Immature natural killer cell (primary cell): ENCODE measurements at regions not wholly inside any gene's neighbourhood (a gene's known extent, or its start where the extent isn't known, plus 50 kb on each side); places are given as distances from the start of the nearest gene placed in this dataset.

Experiments
- DNase-seq, 3 donors: peaks; one replicate each; pipeline ENCODE4 v3.0.0; 2022; ENCODE audit warnings: mixed read lengths in 1 of 3
- H3K27ac Mint-ChIP-seq, 6 donors: one replicate each; pipeline ENCODE4 v1.8.0; 2020; ENCODE audit warnings: mixed read lengths in 6 of 6, mild to moderate bottlenecking in 5 of 6, inconsistent platforms in 4 of 6, moderate library complexity in 3 of 6
- H3K27me3 Mint-ChIP-seq, 3 donors: one replicate each; pipeline ENCODE4 v1.8.0; 2020 to 2021; ENCODE audit warnings: low read depth in 3 of 3, mild to moderate bottlenecking in 3 of 3, mixed read lengths in 3 of 3, moderate library complexity in 3 of 3, inconsistent platforms in 1 of 3
- H3K36me3 Mint-ChIP-seq, 3 donors: one replicate each; pipeline ENCODE4 v1.8.0; 2020; ENCODE audit warnings: mixed read lengths in 3 of 3, inconsistent platforms in 2 of 3, mild to moderate bottlenecking in 2 of 3
- H3K4me1 Mint-ChIP-seq, 2 donors: one replicate each; pipeline ENCODE4 v1.8.0; 2020; ENCODE audit warnings: inconsistent platforms in 2 of 2, mild to moderate bottlenecking in 2 of 2, mixed read lengths in 2 of 2, moderate library complexity in 1 of 2
- H3K4me3 Mint-ChIP-seq, 5 donors: one replicate each; pipeline ENCODE4 v1.8.0; 2020; ENCODE audit warnings: mild to moderate bottlenecking in 5 of 5, mixed read lengths in 5 of 5, inconsistent platforms in 3 of 5, moderate library complexity in 3 of 5
- H3K9me3 Mint-ChIP-seq, 6 donors: one replicate each; pipeline ENCODE4 v1.8.0; 2020; ENCODE audit warnings: mild to moderate bottlenecking in 6 of 6, mixed read lengths in 6 of 6, inconsistent platforms in 4 of 6, moderate library complexity in 3 of 6

GRCh38 chr13:84377106-84377505 lies 494.8 kb upstream of the SLITRK1 start:
- Mint-ChIP-seq H3K9me3 (peaks cover 0 to 18% (median 8%) of the 10 kb centered on the region in 6 donors), H3K27me3 (peaks cover 0 to 7% (median 0%) of the 10 kb centered on the region in 3 donors), H3K36me3 (peaks cover 0 to 3% (median 0%) of the 10 kb centered on the region in 3 donors)

GRCh38 chr13:84366506-84366905 lies 484.2 kb upstream of the SLITRK1 start:
- Mint-ChIP-seq H3K9me3 (peaks cover 0 to 14% (median 5%) of the 10 kb centered on the region in 6 donors), H3K27ac (no peak overlapping the region), H3K4me1 (no peaks in the 10 kb centered on the region), H3K36me3 (no peaks in the 10 kb centered on the region), H3K27me3 (peaks cover 0 to 2% (median 0%) of the 10 kb centered on the region in 3 donors), H3K4me3 (no peak overlapping the region)
- no peak for DNase-seq

More at GRCh38 chr13:84377106-84377505, 494.8 kb upstream of the SLITRK1 start:
- Mint-ChIP-seq H3K27ac (no peak overlapping the region), H3K4me1 (no peaks in the 10 kb centered on the region), H3K4me3 (no peak overlapping the region)
- no peak for DNase-seq

GRCh38 chr13:84362777-84363176 lies 480.5 kb upstream of the SLITRK1 start:
- Mint-ChIP-seq H3K9me3 (peaks cover 0 to 14% (median 4%) of the 10 kb centered on the region in 6 donors), H3K27me3 (peaks cover 0 to 5% (median 0%) of the 10 kb centered on the region in 3 donors), H3K4me1 (no peaks in the 10 kb centered on the region), H3K27ac (no peak overlapping the region), H3K36me3 (no peaks in the 10 kb centered on the region), H3K4me3 (no peak overlapping the region)
- DNase-seq, result no peak

- no peaks in the 10 kb centered on the region for H3K4me1 Mint-ChIP-seq
- H3K4me3 Mint-ChIP-seq, result no peak overlapping the region
- DNase-seq, result no peak
- H3K27me3 Mint-ChIP-seq, result peaks cover 0 to 5% (median 0%) of the 10 kb centered on the region in 3 donors
- no peaks in the 10 kb centered on the region for H3K36me3 Mint-ChIP-seq
- no peak overlapping the region for H3K27ac Mint-ChIP-seq
- H3K9me3 Mint-ChIP-seq, result peaks cover 0 to 6% (median 1%) of the 10 kb centered on the region in 6 donors
Observed at GRCh38 chr13:84360822-84361221, 478.5 kb upstream of the SLITRK1 start.

- no peaks in the 10 kb centered on the region for H3K4me1 Mint-ChIP-seq
- no peaks in the 10 kb centered on the region for H3K36me3 Mint-ChIP-seq
- no peak for DNase-seq
Observed at GRCh38 chr13:84358601-84359000, 476.3 kb upstream of the SLITRK1 start.

GRCh38 chr13:84352946-84353345 lies 470.7 kb upstream of the SLITRK1 start:
- H3K36me3 Mint-ChIP-seq, result no peaks in the 10 kb centered on the region
- peaks cover 0 to 5% (median 2%) of the 10 kb centered on the region in 6 donors for H3K9me3 Mint-ChIP-seq
- H3K4me1 Mint-ChIP-seq, result no peaks in the 10 kb centered on the region

More at GRCh38 chr13:84358601-84359000, 476.3 kb upstream of the SLITRK1 start:
- Mint-ChIP-seq H3K4me3 (no peak overlapping the region), H3K27ac (no peak overlapping the region), H3K27me3 (peaks cover 0 to 5% (median 0%) of the 10 kb centered on the region in 3 donors), H3K9me3 (peaks cover 0 to 5% (median 0%) of the 10 kb centered on the region in 6 donors)

GRCh38 chr13:84339456-84339855 lies 457.2 kb upstream of the SLITRK1 start:
- H3K27ac Mint-ChIP-seq, result no peak overlapping the region
- no peaks in the 10 kb centered on the region for H3K4me1 Mint-ChIP-seq
- no peak for DNase-seq
- no peaks in the 10 kb centered on the region for H3K36me3 Mint-ChIP-seq
- peaks cover 1 to 5% (median 2%) of the 10 kb centered on the region in 3 donors for H3K27me3 Mint-ChIP-seq
- no peak overlapping the region for H3K4me3 Mint-ChIP-seq
- H3K9me3 Mint-ChIP-seq, result peaks cover 0 to 7% (median 3%) of the 10 kb centered on the region in 6 donors

More at GRCh38 chr13:84352946-84353345, 470.7 kb upstream of the SLITRK1 start:
- no peaks in the 10 kb centered on the region for H3K27me3 Mint-ChIP-seq
- no peak overlapping the region for H3K4me3 Mint-ChIP-seq
- no peak for DNase-seq
- no peak overlapping the region for H3K27ac Mint-ChIP-seq

GRCh38 chr13:84332346-84332745 lies 450.1 kb upstream of the SLITRK1 start:
- peaks cover 0 to 3% (median 0%) of the 10 kb centered on the region in 6 donors for H3K9me3 Mint-ChIP-seq
- peaks cover 0 to 3% (median 0%) of the 10 kb centered on the region in 3 donors for H3K27me3 Mint-ChIP-seq
- H3K4me3 Mint-ChIP-seq, result no peak overlapping the region
- no peaks in the 10 kb centered on the region for H3K36me3 Mint-ChIP-seq
- DNase-seq, result no peak
- no peak overlapping the region for H3K27ac Mint-ChIP-seq
- no peaks in the 10 kb centered on the region for H3K4me1 Mint-ChIP-seq

GRCh38 chr13:84315527-84315926 lies 433.3 kb upstream of the SLITRK1 start:
- H3K4me1 Mint-ChIP-seq, result no peaks in the 10 kb centered on the region
- peaks cover 0 to 1% (median 1%) of the 10 kb centered on the region in 3 donors for H3K27me3 Mint-ChIP-seq
- no peaks in the 10 kb centered on the region for H3K36me3 Mint-ChIP-seq

GRCh38 chr13:84303035-84303434 lies 420.8 kb upstream of the SLITRK1 start:
- peaks cover 0 to 3% (median 0%) of the 10 kb centered on the region in 3 donors for H3K36me3 Mint-ChIP-seq
- DNase-seq, result no peak
- peaks cover 0 to 10% (median 2%) of the 10 kb centered on the region in 6 donors for H3K9me3 Mint-ChIP-seq
- H3K4me3 Mint-ChIP-seq, result no peak overlapping the region
- H3K27ac Mint-ChIP-seq, result no peak overlapping the region
- H3K4me1 Mint-ChIP-seq, result no peaks in the 10 kb centered on the region
- peaks cover 0 to 2% (median 2%) of the 10 kb centered on the region in 3 donors for H3K27me3 Mint-ChIP-seq

More at GRCh38 chr13:84315527-84315926, 433.3 kb upstream of the SLITRK1 start:
- peaks cover 0 to 12% (median 0%) of the 10 kb centered on the region in 6 donors for H3K9me3 Mint-ChIP-seq
- no peak overlapping the region for H3K27ac Mint-ChIP-seq
- no peak for DNase-seq
- no peak overlapping the region for H3K4me3 Mint-ChIP-seq

GRCh38 chr13:84297251-84297650 lies 415.0 kb upstream of the SLITRK1 start:
- no peaks in the 10 kb centered on the region for H3K36me3 Mint-ChIP-seq
- H3K27ac Mint-ChIP-seq, result no peak overlapping the region
- no peak for DNase-seq
- no peaks in the 10 kb centered on the region for H3K4me1 Mint-ChIP-seq
- no peak overlapping the region for H3K4me3 Mint-ChIP-seq
- no peaks in the 10 kb centered on the region for H3K27me3 Mint-ChIP-seq
- peaks cover 0 to 6% (median under 1%) of the 10 kb centered on the region in 6 donors for H3K9me3 Mint-ChIP-seq

GRCh38 chr13:84296401-84296800 lies 414.1 kb upstream of the SLITRK1 start:
- H3K36me3 Mint-ChIP-seq, result no peaks in the 10 kb centered on the region
- H3K9me3 Mint-ChIP-seq, result peaks cover 0 to 6% (median under 1%) of the 10 kb centered on the region in 6 donors
- H3K4me3 Mint-ChIP-seq, result no peak overlapping the region
- no peaks in the 10 kb centered on the region for H3K27me3 Mint-ChIP-seq
- no peaks in the 10 kb centered on the region for H3K4me1 Mint-ChIP-seq
- DNase-seq, result no peak
- H3K27ac Mint-ChIP-seq, result no peak overlapping the region

GRCh38 chr13:84294576-84294975 lies 412.3 kb upstream of the SLITRK1 start:
- H3K4me1 Mint-ChIP-seq, result no peaks in the 10 kb centered on the region
- H3K4me3 Mint-ChIP-seq, result no peak overlapping the region
- H3K36me3 Mint-ChIP-seq, result no peaks in the 10 kb centered on the region
- H3K27me3 Mint-ChIP-seq, result no peaks in the 10 kb centered on the region
- H3K9me3 Mint-ChIP-seq, result peaks cover 0 to 2% (median 0%) of the 10 kb centered on the region in 6 donors
- no peak overlapping the region for H3K27ac Mint-ChIP-seq
- DNase-seq, result no peak

GRCh38 chr13:84290386-84290785 lies 408.1 kb upstream of the SLITRK1 start:
- H3K9me3 Mint-ChIP-seq, result peaks cover 0 to 7% (median 0%) of the 10 kb centered on the region in 6 donors
- no peak overlapping the region for H3K27ac Mint-ChIP-seq
- no peaks in the 10 kb centered on the region for H3K36me3 Mint-ChIP-seq
- H3K4me1 Mint-ChIP-seq, result no peaks in the 10 kb centered on the region
- H3K27me3 Mint-ChIP-seq, result peaks cover 0 to 2% (median 2%) of the 10 kb centered on the region in 3 donors
- H3K4me3 Mint-ChIP-seq, result no peak overlapping the region
- no peak for DNase-seq

- Mint-ChIP-seq H3K4me3 (no peak overlapping the region), H3K27me3 (no peaks in the 10 kb centered on the region), H3K4me1 (no peaks in the 10 kb centered on the region), H3K36me3 (no peaks in the 10 kb centered on the region), H3K27ac (no peak overlapping the region), H3K9me3 (peaks cover 0 to 5% (median 0%) of the 10 kb centered on the region in 6 donors)
- DNase-seq, result no peak
Observed at GRCh38 chr13:84279166-84279565, 396.9 kb upstream of the SLITRK1 start.
